Panc1 (cell line): ENCODE measurements at regions not wholly inside any gene's neighbourhood (a gene's known extent, or its start where the extent isn't known, plus 50 kb on each side); places are given as distances from the start of the nearest gene placed in this dataset.

Source experiments
- ATAC-seq: fragments of 200-7000 bp; cut with Tn5 transposase; 2 replicates; pipeline ENCODE4 v1.9.1; 2020; ENCODE audit warnings: mild to moderate bottlenecking, moderate library complexity
- BruUV-seq: library from RNA; stranded (reverse); fragments of 400-500 nt; replicated peaks from 2 replicates; lab custom pipeline; 2021; lab: Mats Ljungman, UMichigan
- CTCF ChIA-PET: fragments of 300-600 bp; sonication (Branson Sonifier 250); formaldehyde crosslinking; loops from one replicate; lab custom pipeline; 2022; ENCODE audit warnings: antibody characterized with exemption; lab: Charles Lee
- POLR2A ChIA-PET: fragments of 300-600 bp; sonication (Branson Sonifier 250); formaldehyde crosslinking; loops from one replicate; lab custom pipeline; 2022; ENCODE audit warnings: antibody characterized with exemption; lab: Charles Lee
- DNase-seq: peaks from one replicate; pipeline ENCODE4 v3.0.0-alpha.2; 2010; ENCODE audit warnings: low read depth, low spot score
- H3K27ac ChIP-seq: 2 replicates; pipeline ENCODE4 v1.5.1; 2011; ENCODE audit warnings: mild to moderate bottlenecking, low read length, inconsistent platforms
- H3K27me3 ChIP-seq: fragments of 200-500 bp; sonication (Bioruptor generic); 2 replicates; pipeline ENCODE4 v1.6.0; 2014; ENCODE audit warnings: low read length, inconsistent platforms; ENCODE audit not compliant: control insufficient read depth, insufficient read depth
- H3K36me3 ChIP-seq: fragments of 200-500 bp; sonication (Bioruptor generic); 2 replicates; pipeline ENCODE4 v1.5.1; 2014; ENCODE audit warnings: inconsistent platforms, mild to moderate bottlenecking, low read length, moderate library complexity; ENCODE audit not compliant: control insufficient read depth, insufficient read depth
- H3K4me1 ChIP-seq: 2 replicates; pipeline ENCODE4 v1.5.1; 2011; ENCODE audit warnings: inconsistent platforms, mild to moderate bottlenecking, low read length, moderate library complexity; ENCODE audit not compliant: control insufficient read depth, insufficient read depth
- H3K4me3 ChIP-seq, 2 experiments: 2 replicates each; pipeline ENCODE4 v1.5.1; 2011 to 2012; ENCODE audit warnings: low read depth in 2 of 2, low read length in 2 of 2, mild to moderate bottlenecking in 2 of 2, inconsistent platforms in 1 of 2, moderate library complexity in 1 of 2
- H3K9me3 ChIP-seq: fragments of 200-500 bp; sonication (Bioruptor generic); 2 replicates; pipeline ENCODE4 v1.5.1; 2014; ENCODE audit warnings: low read depth, mild to moderate bottlenecking, inconsistent platforms, low read length, moderate library complexity; ENCODE audit not compliant: control insufficient read depth, insufficient read depth
- CTCF ChIP-seq: fragments of 450-650 bp; IDR thresholded peaks from 2 replicates; pipeline ENCODE4 v1.5.1; 2017; ENCODE audit warnings: mild to moderate bottlenecking
- POLR2AphosphoS5 ChIP-seq: IDR thresholded peaks from 2 replicates; pipeline ENCODE4 v1.6.1; 2012; ENCODE audit warnings: mild to moderate bottlenecking, low read depth, low read length, moderate library complexity
- REST ChIP-seq, 2 experiments: IDR thresholded peaks; 2 replicates each; pipeline ENCODE4 v1.6.1; 2011 to 2012; ENCODE audit warnings: low read depth in 2 of 2, control low read depth in 1 of 2, low read length in 1 of 2, mild to moderate bottlenecking in 1 of 2, moderate library complexity in 1 of 2; ENCODE audit not compliant: insufficient read depth in 1 of 2
- SIN3A ChIP-seq: IDR thresholded peaks from 2 replicates; pipeline ENCODE4 v1.6.1; 2012; ENCODE audit warnings: low read depth, mild to moderate bottlenecking, low read length, moderate library complexity, borderline replicate concordance; ENCODE audit not compliant: insufficient read depth
- TCF7L2 ChIP-seq: IDR thresholded peaks from 2 replicates; pipeline ENCODE4 v1.6.1; 2011; ENCODE audit warnings: mild to moderate bottlenecking, low read depth, low read length, inconsistent platforms
- in situ Hi-C: cut with HindIII; loops from 2 replicates; pipeline ENCODE4 v1.10.0; 2016; ENCODE audit warnings: low sequenced_read_pairs, low pct_unique_long_range_greater_than_20kb
- intact Hi-C: fragments of 100-400 bp; cut with micrococcal nuclease; formaldehyde crosslinking; loops from one replicate; pipeline ENCODE4 v1.10.0; 2022; ENCODE audit not compliant: unreplicated experiment

- in situ Hi-C loops = no loop called here
- ATAC-seq (no peak), DNase-seq (no peak)
- no TSS peak for BruUV-seq
- Histone ChIP-seq H3K27me3 (peaks cover 8% of the 10 kb centered on the region), H3K9me3 (no peaks in the 10 kb centered on the region), H3K4me3 (no peak overlapping the region), H3K4me1 (no peaks in the 10 kb centered on the region), H3K36me3 (no peaks in the 10 kb centered on the region), H3K27ac (no peak overlapping the region)
- ChIA-PET POLR2A (no interaction called here), CTCF (no interaction called here)
- TF ChIP-seq REST (IDR thresholded peaks at IDR 0.05; ENCODE audit: insufficient read depth in 1 of 2, low read depth in 2 of 2, low read length in 1 of 2) (no peak), POLR2AphosphoS5 (no peak), TCF7L2 (no peak), CTCF (no peak), SIN3A (no peak)
- intact Hi-C loops = no loop called here
Measured at GRCh38 chr2:16615687-16616615, 49.7 kb downstream of the CYRIA start.

- Histone ChIP-seq H3K9me3 (no peaks in the 10 kb centered on the region), H3K4me3 (no peak overlapping the region), H3K27ac (no peak overlapping the region), H3K36me3 (no peaks in the 10 kb centered on the region), H3K27me3 (peaks cover 8% of the 10 kb centered on the region), H3K4me1 (no peaks in the 10 kb centered on the region)
- POLR2A ChIA-PET = no interaction called here
- TF ChIP-seq SIN3A (no peak), REST (IDR thresholded peaks at IDR 0.05; ENCODE audit: insufficient read depth in 1 of 2, low read depth in 2 of 2, low read length in 1 of 2) (no peak), TCF7L2 (no peak), CTCF (no peak), POLR2AphosphoS5 (no peak)
- intact Hi-C loops = no loop called here
- no TSS peak for BruUV-seq
- CTCF ChIA-PET = no interaction called here
- in situ Hi-C loops = no loop called here
- no peak for ATAC-seq
- DNase-seq = no peak
Measured at GRCh38 chr2:16615246-16615645, 50.4 kb downstream of the CYRIA start.
